GM21528 (cell line): ENCODE measurements at regions not wholly inside any gene's neighbourhood (a gene's known extent, or its start where the extent isn't known, plus 50 kb on each side); places are given as distances from the start of the nearest gene placed in this dataset.
"Not testable (repeated sequence)": the region's sequence is repeated elsewhere in the genome, so short reads cannot be mapped to it uniquely, and the experiment has no call there.

ENCODE experiments used
- ATAC-seq: cut with Tn5 transposase; IDR thresholded peaks from one replicate; pipeline ENCODE4 v1.9.1; 2021; ENCODE audit warnings: mild to moderate bottlenecking, moderate library complexity; ENCODE audit not compliant: unreplicated experiment, low FRiP score

DNA sequence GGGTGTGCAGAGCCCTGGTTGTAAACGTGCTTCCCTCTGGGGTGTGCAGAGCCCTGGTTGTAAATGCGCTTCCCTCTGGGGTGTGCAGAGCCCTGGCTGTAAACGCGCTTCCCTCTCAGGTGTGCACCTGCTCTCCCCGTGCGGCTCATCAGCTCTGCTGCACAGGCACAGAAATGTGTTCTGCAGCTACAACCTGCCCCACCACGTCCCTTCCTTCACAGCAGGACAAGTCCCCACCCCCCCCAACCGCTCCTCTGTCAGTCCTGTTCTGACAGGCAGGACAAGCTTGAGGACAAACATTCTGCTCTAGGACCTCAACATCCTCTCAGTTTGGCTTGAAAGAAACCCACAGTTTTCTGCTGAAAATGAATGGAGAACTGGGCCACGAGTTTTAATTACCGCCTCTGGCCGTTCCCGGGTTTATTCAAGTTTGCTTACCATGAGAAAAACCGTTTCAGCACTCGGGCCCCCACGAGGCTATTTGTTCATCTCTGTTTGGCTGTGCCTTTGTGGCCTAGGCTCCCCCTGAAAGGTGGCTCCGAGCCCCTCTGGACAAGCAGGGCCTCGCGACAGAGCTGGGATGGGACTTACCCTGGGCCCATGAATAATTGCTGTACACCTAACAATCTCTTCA lies 81.0 kb upstream of the ASB18 start:
- ATAC-seq: no peak

DNA sequence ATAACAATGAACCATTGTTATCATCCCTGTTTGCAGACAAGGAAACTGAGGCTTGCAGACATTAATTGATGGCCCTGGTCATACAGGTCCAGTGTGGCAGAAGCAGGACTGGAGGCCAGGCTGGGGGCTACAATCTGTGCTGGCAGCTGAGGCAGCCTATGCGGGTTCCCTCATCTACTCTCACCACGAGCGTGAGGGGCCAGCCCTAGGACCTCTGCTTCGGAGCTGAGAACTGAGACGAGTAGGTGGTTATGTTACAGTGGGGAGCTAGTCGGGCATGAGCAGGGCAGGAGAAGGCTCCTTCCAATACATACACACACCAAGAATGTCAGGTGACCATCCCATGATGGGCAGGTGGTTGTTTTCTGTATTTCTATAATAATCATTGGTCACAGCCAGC lies 82.2 kb upstream of the ASB18 start:
- ATAC-seq: no peak

DNA sequence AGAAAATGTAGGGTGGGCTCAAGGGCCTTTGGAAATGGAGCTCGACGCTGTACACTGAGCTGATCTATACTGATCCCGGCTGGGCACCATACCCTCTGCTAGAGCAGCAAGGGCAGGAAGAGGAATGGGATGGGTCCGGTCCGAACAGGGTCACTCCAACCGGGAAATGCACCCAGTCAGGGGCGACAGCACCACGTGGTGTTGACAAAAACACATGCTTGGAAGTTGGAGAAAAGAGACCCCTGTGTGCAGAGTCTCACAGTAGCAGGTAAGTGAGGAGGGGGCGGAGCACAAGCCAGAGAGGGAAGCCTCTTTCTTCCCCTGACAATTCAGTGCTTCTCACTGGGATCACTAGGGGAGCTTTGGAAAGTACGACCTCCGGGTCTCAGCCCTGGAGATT lies 84.1 kb upstream of the ASB18 start:
- ATAC-seq: no peak

DNA sequence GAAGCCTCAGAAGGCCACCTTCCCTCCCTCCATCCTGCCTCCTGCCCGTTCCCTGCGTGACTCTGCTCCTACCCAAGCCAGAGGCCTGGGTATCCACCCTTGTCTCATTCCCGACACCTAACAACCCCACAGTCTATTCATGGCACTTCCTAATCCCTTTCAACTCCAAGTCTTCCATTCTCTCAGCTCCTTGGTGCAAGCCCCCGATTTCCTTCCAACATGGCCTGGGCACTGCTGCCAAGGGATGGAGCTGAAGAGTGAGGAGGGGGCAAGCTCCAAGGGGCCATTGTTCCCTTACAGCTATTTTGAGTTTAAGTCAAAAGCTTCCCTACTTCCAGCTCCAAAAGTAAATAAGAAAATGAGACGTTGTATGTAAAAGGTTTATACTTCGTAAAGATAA lies 84.8 kb upstream of the ASB18 start:
- ATAC-seq: no peak

DNA sequence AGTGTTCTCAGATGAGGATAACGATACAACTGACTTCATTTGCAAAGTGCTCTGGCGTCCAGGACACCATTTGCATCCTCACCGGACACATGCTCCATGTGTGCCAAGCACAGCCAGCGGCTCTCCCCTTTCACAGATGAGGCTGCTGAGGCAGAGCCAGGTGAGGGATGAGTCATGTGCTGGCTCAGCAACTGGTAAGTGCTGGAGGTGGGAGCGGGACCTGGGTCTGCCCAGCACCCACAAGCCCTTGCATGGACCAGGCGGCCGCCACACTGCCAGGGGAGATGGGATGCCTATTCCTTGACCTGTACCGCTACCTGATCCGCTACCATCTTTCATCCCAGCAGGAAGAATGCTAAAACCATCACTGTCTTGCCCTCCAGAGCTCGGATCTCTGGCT lies 86.2 kb upstream of the ASB18 start:
- no peak for ATAC-seq

DNA sequence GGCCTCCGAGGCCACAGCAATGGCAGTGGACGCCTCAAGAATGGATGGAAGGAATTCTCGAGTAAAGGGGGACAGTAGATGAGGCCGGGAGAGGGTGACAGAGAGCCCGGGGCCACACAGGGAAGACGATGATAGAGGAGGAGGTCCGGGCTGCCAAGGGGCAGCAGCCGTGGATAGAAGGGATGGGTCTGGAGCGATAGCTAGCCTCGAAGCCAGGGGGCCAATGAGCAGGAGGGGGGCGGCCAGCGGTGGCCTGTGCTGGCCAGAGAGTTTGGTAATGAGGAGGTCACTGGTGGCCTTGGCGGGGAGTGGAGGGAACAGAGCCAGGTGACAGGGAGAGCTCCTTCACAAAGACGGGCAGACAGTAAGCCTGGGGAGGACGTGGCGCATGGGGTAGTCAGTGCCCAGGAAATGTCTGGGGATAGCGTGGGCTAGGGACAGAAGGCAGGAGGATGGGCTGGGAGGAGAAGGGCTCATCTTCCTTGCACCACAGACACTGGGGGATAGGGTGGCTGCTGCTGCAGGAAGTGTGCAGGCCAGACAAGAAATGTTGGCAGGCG lies 87.8 kb upstream of the ASB18 start:
- ATAC-seq: no peak

DNA sequence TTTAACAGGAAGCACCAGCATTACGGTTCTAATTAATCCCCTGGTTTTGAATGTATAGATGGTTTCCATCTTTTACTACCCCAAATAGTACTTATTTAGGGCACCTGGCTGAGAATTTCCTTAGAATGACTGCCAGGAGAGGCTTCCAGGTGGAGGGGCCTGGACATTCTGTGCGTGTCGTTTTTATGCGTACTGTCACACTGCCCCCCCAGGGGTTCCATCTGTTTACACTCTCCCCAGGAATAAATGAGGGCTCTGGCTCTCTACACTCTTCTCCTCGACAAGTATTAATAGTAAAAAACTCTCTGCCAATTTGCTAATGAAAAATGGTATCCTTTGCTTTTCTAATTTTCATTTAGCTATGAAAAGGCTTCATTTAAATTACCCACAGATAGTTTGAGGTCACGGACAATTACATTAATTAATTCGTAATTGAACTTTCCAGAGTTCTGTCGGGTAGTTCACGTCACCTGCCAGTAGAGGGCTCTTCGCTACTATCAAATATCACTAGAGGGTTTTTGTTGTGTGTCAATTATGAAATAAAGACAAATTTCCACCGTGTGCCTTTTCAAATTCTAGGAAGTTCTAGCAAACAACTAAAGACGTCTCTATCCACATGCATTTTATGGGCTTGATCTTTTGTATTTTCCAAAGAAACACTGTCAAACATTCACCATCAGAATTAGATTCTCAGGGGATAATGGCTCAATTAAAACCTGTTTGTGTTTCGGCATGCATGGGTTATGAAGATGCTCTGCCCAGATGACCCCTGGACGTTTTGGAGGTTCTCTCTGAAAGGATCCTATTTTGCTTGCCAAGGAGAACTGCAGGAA lies 88.8 kb upstream of the ASB18 start:
- no peak for ATAC-seq

DNA sequence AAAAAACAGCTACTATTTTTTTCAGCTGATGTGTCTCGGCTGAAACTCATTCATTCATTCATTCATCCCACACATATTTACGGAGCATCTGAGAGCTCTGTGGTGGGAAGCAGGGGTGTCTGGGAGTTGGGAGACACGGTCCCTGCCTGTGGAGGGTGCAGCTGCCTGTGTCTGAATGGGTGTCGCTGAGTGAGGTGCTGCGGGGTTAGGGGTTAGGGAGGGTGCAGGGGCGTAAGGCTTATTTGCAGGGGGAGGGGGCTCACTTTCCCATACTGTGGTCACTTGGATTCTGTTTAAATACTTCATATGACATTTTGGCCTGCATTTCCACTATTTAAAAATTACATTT lies 89.4 kb upstream of the ASB18 start:
- no peak for ATAC-seq

DNA sequence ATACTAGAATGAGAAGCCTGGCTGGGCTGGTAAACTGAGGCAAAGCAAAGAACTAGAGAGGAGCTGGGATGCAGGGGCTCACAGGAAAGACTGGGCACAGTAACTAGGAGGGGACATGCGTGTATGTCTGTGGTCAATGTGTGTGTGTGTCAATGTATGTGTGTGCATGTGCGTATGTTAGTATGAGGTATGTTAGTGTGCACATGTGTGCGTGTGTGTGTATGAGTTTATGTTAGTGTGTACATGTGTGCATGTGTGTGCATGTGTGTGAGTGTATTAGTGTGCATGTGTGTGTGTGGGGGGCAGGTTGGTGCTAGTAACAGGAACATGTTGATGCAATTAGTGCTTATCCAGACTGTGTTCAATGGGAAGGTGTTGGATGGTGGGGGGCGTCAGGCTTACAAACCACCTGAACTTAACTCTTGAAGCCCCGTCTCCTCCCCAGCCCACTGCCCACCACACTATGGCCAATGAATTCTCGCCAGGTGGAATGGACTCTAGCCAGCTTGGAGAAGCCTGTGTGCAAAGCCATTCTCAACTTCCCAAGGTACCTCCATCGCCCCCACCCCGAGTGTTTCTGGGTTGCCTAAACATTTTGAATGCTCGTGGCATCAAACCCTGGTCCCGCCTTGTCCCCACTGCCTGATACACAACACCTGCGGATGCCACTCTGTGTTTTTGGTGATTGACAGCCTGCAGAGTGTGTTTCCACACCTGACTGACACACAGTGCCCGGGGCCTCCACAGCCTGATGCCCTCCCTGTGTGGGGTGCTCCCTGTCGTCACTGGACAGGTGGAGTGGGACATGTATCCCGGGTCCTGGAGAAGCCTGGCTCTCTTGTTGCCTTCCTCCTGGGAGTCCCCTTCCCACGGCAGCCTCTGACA lies 90.1 kb upstream of the ASB18 start:
- no peak for ATAC-seq

DNA sequence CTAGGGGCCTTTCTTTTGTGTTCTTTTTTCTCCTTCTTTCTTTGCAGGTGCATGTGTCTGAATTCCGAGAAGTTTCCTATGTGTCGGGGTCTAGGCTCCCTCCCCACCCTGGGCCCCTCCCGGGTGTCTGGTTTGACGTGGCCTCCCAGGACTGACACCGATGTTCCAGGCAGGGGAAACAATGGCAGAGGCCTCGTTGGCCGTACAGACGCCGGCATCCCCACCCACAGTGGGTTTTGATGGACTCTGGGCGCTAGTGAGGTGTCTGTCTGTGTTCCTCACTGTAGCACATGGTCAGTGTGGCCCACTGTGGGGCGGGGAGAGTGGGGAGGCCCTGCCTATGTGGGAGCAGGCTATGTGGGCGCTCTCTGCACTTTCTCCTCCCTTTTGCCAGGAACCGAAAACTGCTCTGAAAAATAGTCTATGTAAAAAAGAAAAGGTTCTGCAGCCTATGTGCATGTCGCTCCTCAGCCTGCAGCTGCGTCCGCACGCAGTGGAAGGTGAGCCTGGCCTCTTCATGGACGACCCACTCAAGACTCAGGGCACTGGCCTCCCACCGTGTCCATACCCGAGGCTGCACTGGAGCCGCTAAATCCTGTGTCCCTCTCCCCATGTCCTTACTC lies 90.9 kb upstream of the ASB18 start:
- ATAC-seq: no peak

DNA sequence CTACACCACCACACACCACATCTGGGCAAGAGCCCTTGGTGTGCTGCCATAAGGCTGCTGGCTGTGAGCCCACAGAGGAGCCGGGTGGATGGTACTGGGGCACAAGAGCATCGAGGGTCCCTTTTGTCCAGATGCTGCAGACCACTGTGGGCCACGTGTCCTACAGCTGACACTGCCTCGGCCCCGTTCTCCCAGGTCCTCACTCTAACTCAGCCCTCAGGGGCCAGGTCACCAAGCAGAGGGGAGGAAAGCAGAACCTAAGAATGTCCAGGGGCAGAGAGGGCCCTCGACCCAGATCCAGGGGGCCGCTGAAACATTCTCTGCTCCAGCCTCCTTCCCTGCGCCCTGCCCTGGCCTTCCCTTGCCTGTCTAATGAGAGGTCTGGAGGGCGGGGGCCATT lies 91.7 kb upstream of the ASB18 start:
- ATAC-seq: no peak

DNA sequence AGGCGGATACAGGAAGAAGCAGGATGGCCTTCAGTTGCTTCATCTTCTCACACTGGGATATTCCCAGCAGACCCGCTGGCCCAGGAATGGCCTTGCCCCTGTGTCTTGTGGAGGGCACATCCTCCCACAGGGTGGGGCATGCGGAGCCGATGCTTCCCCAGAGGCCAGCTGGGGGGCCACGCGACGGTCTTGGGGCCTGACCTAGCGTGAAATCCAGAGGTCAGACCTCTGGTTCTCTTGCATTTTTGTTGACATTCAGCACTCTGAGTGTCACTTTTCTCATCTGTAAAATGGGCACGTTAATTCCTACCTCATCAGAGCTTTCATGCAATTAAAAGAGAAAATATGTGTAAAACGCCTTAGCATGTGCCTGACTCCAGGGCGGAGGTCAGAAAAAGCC lies 92.1 kb upstream of the ASB18 start:
- ATAC-seq: not testable (repeated sequence)

DNA sequence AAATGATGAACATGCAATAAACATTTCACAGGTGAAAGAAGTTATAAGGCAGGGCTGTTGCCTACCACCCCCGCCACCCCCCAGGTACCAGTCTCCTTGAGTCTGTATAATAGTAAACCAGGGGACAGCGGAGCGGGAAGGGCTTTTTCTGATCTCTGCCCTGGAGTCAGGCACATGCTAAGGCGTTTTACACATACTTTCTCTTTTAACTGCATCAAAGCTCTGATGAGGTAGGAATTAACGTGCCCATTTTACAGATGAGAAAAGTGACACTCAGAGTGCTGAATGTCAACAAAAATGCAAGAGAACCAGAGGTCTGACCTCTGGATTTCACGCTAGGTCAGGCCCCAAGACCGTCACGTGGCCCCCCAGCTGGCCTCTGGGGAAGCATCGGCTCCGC lies 94.3 kb upstream of the ASB18 start:
- ATAC-seq: not testable (repeated sequence)

DNA sequence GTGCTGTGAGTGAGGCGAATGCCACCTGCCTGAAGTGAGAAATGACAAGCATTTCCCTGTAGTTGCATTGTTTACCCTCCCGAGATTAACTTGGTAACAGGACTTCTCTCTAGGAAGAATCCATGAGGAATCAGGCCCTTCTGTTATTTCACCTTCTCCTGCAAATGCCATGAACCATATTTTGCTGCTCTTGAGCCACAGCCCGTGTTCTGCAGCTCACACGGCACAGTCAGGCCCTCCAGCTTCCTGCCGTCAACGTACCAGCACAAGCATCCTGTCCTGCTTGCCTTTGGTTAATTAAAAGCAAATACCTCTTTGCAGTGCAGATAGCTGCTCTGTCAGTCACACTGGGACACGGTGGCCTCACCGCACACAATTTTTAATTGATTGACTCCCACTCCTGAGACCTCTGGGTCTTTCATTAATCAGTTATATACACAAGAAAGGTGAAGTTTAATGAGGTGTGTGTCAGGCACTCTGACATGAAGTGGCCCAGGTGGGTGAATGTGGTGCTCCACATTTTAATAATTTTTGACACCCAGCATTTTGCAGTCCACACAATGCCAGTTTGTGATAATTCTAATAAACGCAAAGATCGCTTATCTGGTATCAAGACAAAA lies 95.3 kb upstream of the ASB18 start:
- ATAC-seq: no peak

DNA sequence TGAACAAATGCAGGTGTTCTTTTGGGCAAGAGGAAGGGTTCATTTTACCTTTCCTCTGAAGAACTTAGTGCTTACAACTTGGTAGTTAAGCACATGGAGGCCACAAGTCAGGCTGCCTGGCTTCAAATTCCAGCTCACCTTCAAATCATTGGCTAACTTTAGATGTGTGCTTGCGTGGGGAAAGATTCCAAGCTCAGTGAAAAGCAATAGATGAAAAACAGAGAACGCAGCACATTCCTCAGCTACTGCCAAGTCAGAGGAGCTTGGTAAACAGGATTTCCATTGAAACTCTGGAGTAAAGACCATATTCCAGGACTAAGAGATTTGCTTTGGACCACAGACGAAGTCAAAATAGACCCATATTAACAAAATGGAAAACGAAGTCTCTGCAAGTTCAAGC lies 96.3 kb upstream of the ASB18 start:
- no peak for ATAC-seq

DNA sequence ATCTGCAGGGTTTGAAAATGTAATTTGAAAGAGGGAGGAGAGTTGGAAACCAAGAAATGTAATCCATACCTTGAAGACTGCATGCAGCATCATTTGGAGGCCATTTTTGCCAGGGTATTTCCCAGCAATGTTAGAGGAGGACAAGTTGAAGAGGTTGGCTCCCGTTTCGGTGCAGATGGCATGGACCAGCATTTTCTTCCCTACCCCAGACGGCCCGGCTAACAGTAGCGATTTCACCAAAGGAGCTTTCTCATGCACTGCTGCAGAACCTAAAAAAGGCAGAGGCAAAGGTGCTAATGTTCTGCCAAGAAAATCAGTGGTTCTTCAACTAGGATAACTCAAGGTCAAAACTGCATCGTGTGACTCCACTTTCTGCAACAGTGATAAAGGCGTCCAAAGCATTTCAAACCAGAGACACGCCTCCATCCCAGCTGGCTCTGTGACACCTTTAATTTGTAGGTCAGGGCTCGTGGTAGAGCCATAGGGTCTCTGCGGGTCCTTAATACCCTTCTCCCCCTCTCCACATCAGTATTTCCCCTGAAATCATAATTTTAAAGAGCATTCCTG lies 99.6 kb upstream of the ASB18 start:
- ATAC-seq: no peak

DNA sequence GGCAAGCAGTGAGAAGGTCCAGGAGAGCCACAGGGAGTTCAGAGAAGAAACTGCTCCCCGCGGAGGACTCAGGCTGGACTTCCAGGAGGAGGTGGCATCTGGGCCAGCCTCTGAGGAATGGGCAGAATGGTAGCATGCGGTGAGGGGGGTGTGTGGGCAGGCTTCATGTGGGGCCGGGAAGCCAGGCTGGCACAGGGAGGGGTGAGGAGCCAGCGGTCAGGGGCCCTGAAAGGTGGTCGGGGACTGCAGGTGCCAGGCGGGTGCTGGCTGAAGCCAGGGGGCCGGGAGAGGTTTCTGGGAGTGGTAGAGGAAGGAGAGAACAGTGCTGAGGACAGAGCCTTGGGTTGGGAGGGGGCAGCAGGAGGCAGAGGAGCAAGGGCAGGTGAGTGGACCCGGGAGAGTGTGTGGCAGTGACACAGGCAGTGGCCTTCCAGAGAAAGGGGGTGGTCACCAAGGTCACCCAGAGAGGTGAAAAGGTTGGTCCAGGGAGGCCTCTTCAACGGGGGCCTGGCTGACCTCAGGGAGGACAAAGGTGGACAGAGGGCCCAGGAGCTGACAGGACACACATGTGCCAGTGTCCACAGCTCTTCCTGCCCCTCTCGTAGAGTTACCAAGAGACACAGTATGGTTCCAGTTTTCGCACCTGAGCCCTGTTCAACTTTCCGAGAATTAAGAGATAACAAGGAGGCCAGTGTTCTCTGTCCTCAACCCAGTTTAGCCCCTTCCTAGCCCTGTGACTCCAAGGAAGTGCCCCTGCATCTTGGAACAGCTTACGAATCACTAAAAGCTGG lies 101.2 kb upstream of the ASB18 start:
- ATAC-seq: no peak

DNA sequence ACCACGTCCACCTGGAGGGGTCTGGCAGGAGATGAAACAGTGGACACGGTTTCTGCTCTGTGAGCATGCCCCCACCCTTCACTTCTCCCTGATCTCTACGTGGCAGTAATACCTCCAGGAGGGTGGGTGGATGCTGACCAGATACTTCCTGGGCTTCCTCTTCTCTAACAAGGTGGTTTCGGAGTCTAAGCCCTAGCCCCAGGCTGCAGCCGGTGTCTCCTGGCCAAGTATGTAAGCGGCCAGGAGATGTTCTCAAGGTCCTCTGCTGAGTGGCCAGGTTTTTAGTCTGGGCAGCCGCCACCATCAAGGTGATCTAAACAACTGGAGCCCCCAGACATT lies 101.8 kb upstream of the ASB18 start:
- no peak for ATAC-seq

DNA sequence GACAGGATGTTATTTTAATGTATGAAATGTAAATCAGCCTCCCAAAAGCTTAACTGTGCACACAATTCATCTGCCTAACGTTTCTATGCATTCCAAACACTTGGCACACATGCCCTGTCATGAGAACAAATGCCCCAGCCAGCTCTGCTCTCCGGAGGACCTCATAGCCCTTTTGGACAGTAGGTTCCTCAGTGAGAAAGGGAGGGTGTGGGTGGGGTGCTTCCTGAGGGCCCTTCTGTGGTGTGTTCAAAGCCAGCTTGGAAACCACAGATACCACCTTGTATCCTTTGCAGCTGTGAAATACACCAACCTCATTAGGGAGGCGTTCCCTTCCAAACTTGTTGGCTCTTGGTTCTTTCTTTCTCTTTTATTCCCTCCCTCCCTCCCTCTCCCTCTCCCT lies 102.2 kb upstream of the ASB18 start:
- ATAC-seq: no peak
